Small intestine (tissue), 7 donors: ENCODE measurements at regions not wholly inside any gene's neighbourhood (a gene's known extent, or its start where the extent isn't known, plus 50 kb on each side); places are given as distances from the start of the nearest gene placed in this dataset.
"Not testable (repeated sequence)": the region's sequence is repeated elsewhere in the genome, so short reads cannot be mapped to it uniquely, and the experiment has no call there.

ENCODE experiments used
- DNase-seq, 2 donors: peaks; one replicate each; pipeline versions ENCODE4 v3.0.0 to v3.0.0-alpha.2; 2013
- FAIRE-seq: peaks from 2 replicates; lab custom pipeline; 2012; peaks lifted over from hg19 to GRCh38; lab: Jason Lieb, UNC
- H3K27ac ChIP-seq, 3 donors: one replicate each; pipeline ENCODE4 v1.5.1; 2013; ENCODE audit warnings: low read length in 2 of 3, mild to moderate bottlenecking in 2 of 3, control low read depth in 1 of 3, inconsistent platforms in 1 of 3, low read depth in 1 of 3, moderate library complexity in 1 of 3
- H3K27me3 ChIP-seq, 3 donors: one replicate each; pipeline ENCODE4 v1.6.1; 2013; ENCODE audit warnings: low read length in 3 of 3, inconsistent platforms in 1 of 3; ENCODE audit not compliant: control insufficient read depth in 3 of 3, insufficient read depth in 3 of 3
- H3K36me3 ChIP-seq, 3 donors: one replicate each; pipeline ENCODE4 v1.6.1; 2013; ENCODE audit warnings: low read length in 3 of 3, inconsistent platforms in 1 of 3, low read depth in 1 of 3, mild to moderate bottlenecking in 1 of 3, moderate library complexity in 1 of 3; ENCODE audit not compliant: control insufficient read depth in 3 of 3, insufficient read depth in 2 of 3
- H3K4me1 ChIP-seq, 3 donors: one replicate each; pipeline ENCODE4 v1.6.1; 2013; ENCODE audit warnings: low read length in 2 of 3, inconsistent platforms in 1 of 3, low read depth in 1 of 3, mild to moderate bottlenecking in 1 of 3, moderate library complexity in 1 of 3; ENCODE audit not compliant: control insufficient read depth in 3 of 3, insufficient read depth in 2 of 3
- H3K4me3 ChIP-seq, 3 donors: one replicate each; pipeline ENCODE4 v1.5.1; 2013; ENCODE audit warnings: low read length in 3 of 3, control low read depth in 1 of 3, inconsistent platforms in 1 of 3, low read depth in 1 of 3, mild to moderate bottlenecking in 1 of 3, moderate library complexity in 1 of 3
- H3K9me3 ChIP-seq, 2 donors: one replicate each; pipeline ENCODE4 v1.6.1; 2013; ENCODE audit warnings: low read depth in 1 of 2, low read length in 1 of 2; ENCODE audit not compliant: control insufficient read depth in 2 of 2, insufficient read depth in 1 of 2
- WGBS, 3 donors: extraction: QIAGEN DNeasy Blood & Tissue Kit; methylation state at CpG; one replicate each; pipeline ENCODE4 v1.1.7; 2013; 5-methylcytosine and 5-hydroxymethylcytosine counted together
- donor health status: healthy with polysubstance abuse.
- donor health status: control.
- donor health status: control.
- donor health status: Bipolar disorder and iron deficiency.
- donor health status: healthy.

DNA sequence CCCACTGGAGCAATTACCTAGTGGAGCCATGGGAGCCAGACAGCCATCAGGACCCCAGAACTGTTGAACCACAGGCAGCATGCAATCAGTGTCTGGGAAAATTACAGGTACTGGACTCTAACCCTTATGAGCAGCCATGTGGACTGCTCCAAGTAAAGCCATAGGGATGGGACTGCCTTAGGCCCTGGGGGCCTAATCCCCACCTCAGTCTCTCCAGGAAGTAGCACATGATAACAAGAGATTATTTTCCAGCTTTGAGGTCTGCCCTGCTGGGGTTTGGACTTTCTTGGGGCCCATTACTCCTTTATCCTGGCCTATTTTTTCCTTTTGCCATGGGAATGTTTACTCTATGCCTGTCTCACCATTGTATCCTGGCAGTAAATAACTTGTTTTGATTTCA is 226.8 kb downstream of the AEBP2 start:
- FAIRE-seq (no peak), DNase-seq (no peak)
- no peak overlapping the region for H3K4me3 ChIP-seq
- H3K9me3 ChIP-seq, result peaks cover 0 to 3% of the 10 kb centered on the region in 2 donors
- H3K27ac ChIP-seq, result no peak overlapping the region
- H3K36me3 ChIP-seq, result no peaks in the 10 kb centered on the region
- no peaks in the 10 kb centered on the region for H3K27me3 ChIP-seq
- no peaks in the 10 kb centered on the region for H3K4me1 ChIP-seq

- no peak for DNase-seq
- Histone ChIP-seq H3K9me3 (peaks cover 0 to 3% of the 10 kb centered on the region in 2 donors), H3K27ac (no peak overlapping the region), H3K4me3 (no peak overlapping the region), H3K27me3 (no peaks in the 10 kb centered on the region), H3K36me3 (no peaks in the 10 kb centered on the region), H3K4me1 (no peaks in the 10 kb centered on the region)
- no peak for FAIRE-seq
- 95 to 100% (median 98%) methylated on average over 1 of the region's 1 CpG for WGBS, 3 donors
These were observed 230.5 kb downstream of the AEBP2 start for GRCh38 chr12:19669793-19670192.

- Histone ChIP-seq H3K9me3 (no peaks in the 10 kb centered on the region), H3K4me3 (no peak overlapping the region), H3K27me3 (no peaks in the 10 kb centered on the region), H3K4me1 (no peaks in the 10 kb centered on the region), H3K36me3 (no peaks in the 10 kb centered on the region), H3K27ac (no peak overlapping the region)
- FAIRE-seq, result no peak
- no peak for DNase-seq
These were observed 232.4 kb downstream of the AEBP2 start for GRCh38 chr12:19671695-19672094.

GRCh38 chr12:19674437-19674836 is 235.1 kb downstream of the AEBP2 start:
- FAIRE-seq (peak; percentile 51), DNase-seq (no peak)
- 75 to 92% (median 91%) methylated on average over 3 of the region's 3 CpGs for WGBS, 3 donors
- no peak overlapping the region for H3K4me3 ChIP-seq
- no peaks in the 10 kb centered on the region for H3K27me3 ChIP-seq
- no peaks in the 10 kb centered on the region for H3K36me3 ChIP-seq
- no peak overlapping the region for H3K27ac ChIP-seq
- no peaks in the 10 kb centered on the region for H3K9me3 ChIP-seq
- no peaks in the 10 kb centered on the region for H3K4me1 ChIP-seq

DNA sequence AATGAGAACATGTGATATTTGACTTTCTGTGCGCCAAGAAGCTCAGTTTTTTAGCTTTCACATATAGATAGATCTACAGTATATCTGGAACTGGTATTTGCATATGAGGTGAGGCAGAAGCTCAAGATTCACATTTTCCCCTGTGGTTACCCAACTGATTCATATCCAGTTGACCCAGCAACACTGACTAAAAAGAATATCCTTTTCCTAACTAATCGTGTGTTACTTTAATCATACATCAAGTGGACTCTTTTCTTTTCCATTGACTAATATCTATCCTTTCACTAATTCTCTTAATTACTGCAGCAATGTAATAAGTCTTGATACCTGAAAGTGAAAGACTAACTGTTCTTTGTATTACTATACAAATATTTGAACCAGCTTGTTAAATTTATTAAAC is 236.1 kb downstream of the AEBP2 start:
- FAIRE-seq, result no peak
- Histone ChIP-seq H3K4me3 (no peak overlapping the region), H3K27ac (no peak overlapping the region), H3K36me3 (no peaks in the 10 kb centered on the region), H3K9me3 (no peaks in the 10 kb centered on the region), H3K4me1 (no peaks in the 10 kb centered on the region), H3K27me3 (no peaks in the 10 kb centered on the region)
- DNase-seq, result no peak
- 79 to 91% (median 87%) methylated on average over 2 of the region's 2 CpGs for WGBS, 3 donors

- WGBS, 3 donors, result 70 to 86% (median 72%) methylated on average over 3 of the region's 3 CpGs
- H3K4me1 ChIP-seq, H3K27ac ChIP-seq, H3K27me3 ChIP-seq, FAIRE-seq, H3K36me3 ChIP-seq, DNase-seq, H3K4me3 ChIP-seq, H3K9me3 ChIP-seq: not testable (repeated sequence)
These were observed 239.2 kb downstream of the AEBP2 start for GRCh38 chr12:19678501-19678900.

GRCh38 chr12:19681007-19681406 is 241.7 kb downstream of the AEBP2 start:
- DNase-seq, result no peak

GRCh38 chr12:19683178-19683927 is 244.1 kb downstream of the AEBP2 start:
- no peaks in the 10 kb centered on the region for H3K4me1 ChIP-seq
- no peak for FAIRE-seq
- peak overlapping the region in 1 of 3 donors; percentile 24 for H3K27ac ChIP-seq

More at GRCh38 chr12:19681007-19681406, 241.7 kb downstream of the AEBP2 start:
- no peaks in the 10 kb centered on the region for H3K9me3 ChIP-seq
- WGBS, 3 donors, result 86 to 91% (median 88%) methylated on average over 3 of the region's 3 CpGs
- no peak overlapping the region for H3K27ac ChIP-seq
- H3K36me3 ChIP-seq, result no peaks in the 10 kb centered on the region
- no peaks in the 10 kb centered on the region for H3K4me1 ChIP-seq
- H3K4me3 ChIP-seq, result no peak overlapping the region
- FAIRE-seq, result no peak
- no peaks in the 10 kb centered on the region for H3K27me3 ChIP-seq

GRCh38 chr12:19687371-19687770 is 248.1 kb downstream of the AEBP2 start:
- no peaks in the 10 kb centered on the region for H3K4me1 ChIP-seq
- FAIRE-seq (no peak), DNase-seq (no peak)
- WGBS, 3 donors, result 54 to 70% (median 60%) methylated on average over 1 of the region's 1 CpG
- H3K4me3 ChIP-seq, result no peak overlapping the region
- no peaks in the 10 kb centered on the region for H3K9me3 ChIP-seq
- H3K36me3 ChIP-seq, result no peaks in the 10 kb centered on the region
- H3K27me3 ChIP-seq, result no peaks in the 10 kb centered on the region
- H3K27ac ChIP-seq, result no peak overlapping the region

More at GRCh38 chr12:19683178-19683927, 244.1 kb downstream of the AEBP2 start:
- Histone ChIP-seq H3K36me3 (no peaks in the 10 kb centered on the region), H3K9me3 (no peaks in the 10 kb centered on the region), H3K4me3 (no peak overlapping the region), H3K27me3 (no peaks in the 10 kb centered on the region)
- 76 to 88% (median 85%) methylated on average over 7 of the region's 7 CpGs for WGBS, 3 donors
- no peak for DNase-seq
